ENCODE measurements at regions not wholly inside any gene's neighbourhood (a gene's known extent, or its start where the extent isn't known, plus 50 kb on each side); places are given as distances from the start of the nearest gene placed in this dataset.

GRCh38 chr2:6423944-6424343 is 441.8 kb downstream of the CMPK2 start:
- no peak for TF ChIP-seq POLR2AphosphoS5 (IDR thresholded peaks at IDR 0.05)
- no peak for TF ChIP-seq CTCF (IDR thresholded peaks at IDR 0.05)
- TF ChIP-seq POLR2A (IDR thresholded peaks at IDR 0.05; ENCODE audit: low read depth): no peak
- TF ChIP-seq EP300 (IDR thresholded peaks at IDR 0.05): no peak
- no peaks in the 10 kb centered on the region for H3K27me3 ChIP-seq
- DNase-seq (ENCODE audit: extremely low spot score): no peak

DNA sequence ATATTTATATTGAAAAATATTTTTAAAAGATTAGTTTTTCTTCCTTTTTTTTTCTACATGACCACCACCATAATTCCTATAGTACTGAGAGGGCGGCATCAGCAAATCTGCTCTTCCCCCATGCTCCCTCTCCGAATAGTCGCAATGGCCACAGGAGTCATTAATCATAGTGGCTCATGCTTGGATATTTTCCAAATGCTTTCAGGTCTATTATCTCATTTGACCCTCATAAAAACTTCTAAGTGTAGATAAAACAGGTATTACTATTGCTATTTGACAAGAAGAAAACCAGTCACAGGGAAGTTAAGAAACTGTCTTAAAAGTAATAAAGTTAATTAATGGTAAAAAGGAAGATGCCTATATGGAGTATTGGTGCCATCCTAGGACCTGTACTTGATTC is 440.7 kb downstream of the CMPK2 start:
- intact Hi-C loops (cut with DNase I): no loop called here
- Histone ChIP-seq H3K9me3 (peaks cover 0 to 3% (median 0%) of the 10 kb centered on the region in 4 donors), H3K36me3 (no peaks in the 10 kb centered on the region), H3K4me3 (no peak overlapping the region), H3K27me3 (no peaks in the 10 kb centered on the region), H3K4me1 (no peaks in the 10 kb centered on the region), H3K27ac (replicated peaks in 1 of 4) (no peak overlapping the region)
- 79% methylated on average over 3 of the region's 3 CpGs for WGBS
- no peak for DNase-seq (ENCODE audit: extremely low spot score)
- TF ChIP-seq POLR2AphosphoS5 (IDR thresholded peaks at IDR 0.05) (no peak), CTCF (IDR thresholded peaks at IDR 0.05) (no peak), POLR2A (IDR thresholded peaks at IDR 0.05; ENCODE audit: low read depth) (no peak), EP300 (IDR thresholded peaks at IDR 0.05) (no peak)

More at GRCh38 chr2:6423944-6424343, 441.8 kb downstream of the CMPK2 start:
- Histone ChIP-seq H3K4me3 (no peak overlapping the region), H3K9me3 (peaks cover 0 to 3% (median 0%) of the 10 kb centered on the region in 4 donors), H3K4me1 (no peaks in the 10 kb centered on the region), H3K36me3 (no peaks in the 10 kb centered on the region), H3K27ac (replicated peaks in 1 of 4) (no peak overlapping the region)
- 69% methylated on average over 6 of the region's 6 CpGs for WGBS
- intact Hi-C loops (cut with DNase I): no loop called here

DNA sequence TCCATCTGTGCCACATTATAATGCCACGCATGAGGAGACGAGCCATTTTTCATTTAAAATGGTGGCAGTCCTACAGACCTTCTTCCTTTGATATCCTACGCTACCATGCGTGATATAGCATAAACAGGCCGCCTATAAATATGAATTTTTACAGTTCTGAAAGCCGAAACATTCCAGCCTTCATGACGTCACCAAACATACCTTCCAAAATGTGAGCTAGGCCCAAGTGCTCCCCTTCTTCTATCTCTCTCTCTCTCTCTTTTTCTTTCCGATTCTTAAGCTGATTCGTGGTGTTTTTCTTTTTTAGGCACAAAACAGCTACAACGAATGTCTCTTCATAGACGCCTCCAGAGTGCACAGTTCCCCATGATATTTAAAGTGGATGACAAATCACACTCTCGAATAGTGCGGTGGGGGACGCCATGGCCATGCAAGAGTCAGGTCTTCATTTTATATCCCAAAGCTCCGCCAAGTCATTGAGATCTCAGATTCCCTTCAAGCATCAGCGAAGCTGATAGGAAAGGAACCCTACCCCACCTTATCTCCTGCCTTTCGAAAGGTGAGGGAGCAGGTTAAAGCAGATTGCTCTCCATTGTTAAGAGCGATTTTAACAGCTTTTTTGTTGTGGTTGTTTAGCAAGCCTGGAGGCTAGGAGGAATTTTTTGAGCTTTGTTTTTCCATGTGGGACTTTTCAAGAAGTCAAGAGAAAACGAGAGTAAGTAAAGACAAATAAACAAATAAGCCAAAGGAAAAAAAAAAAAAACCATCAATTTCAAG is 436.3 kb downstream of the CMPK2 start:
- H3K4me3 ChIP-seq: no peak overlapping the region
- H3K9me3 ChIP-seq: peaks cover 0 to 3% (median 0%) of the 10 kb centered on the region in 4 donors
- intact Hi-C loops (cut with DNase I): no loop called here
- no peaks in the 10 kb centered on the region for H3K4me1 ChIP-seq
- H3K27ac ChIP-seq (replicated peaks in 1 of 4): no peak overlapping the region
- no peaks in the 10 kb centered on the region for H3K36me3 ChIP-seq
- WGBS: 81% methylated on average over 19 of the region's 19 CpGs
- TF ChIP-seq CTCF (IDR thresholded peaks at IDR 0.05) (no peak), EP300 (IDR thresholded peaks at IDR 0.05) (no peak), POLR2AphosphoS5 (IDR thresholded peaks at IDR 0.05) (no peak), POLR2A (IDR thresholded peaks at IDR 0.05; ENCODE audit: low read depth) (no peak)
- no peaks in the 10 kb centered on the region for H3K27me3 ChIP-seq
- no peak for DNase-seq (ENCODE audit: extremely low spot score)

GRCh38 chr2:6434438-6434837 is 431.3 kb downstream of the CMPK2 start:
- intact Hi-C loops (cut with DNase I): no loop called here
- Histone ChIP-seq H3K36me3 (no peaks in the 10 kb centered on the region), H3K27ac (replicated peaks in 1 of 4) (no peak overlapping the region), H3K4me1 (no peaks in the 10 kb centered on the region), H3K27me3 (no peaks in the 10 kb centered on the region), H3K4me3 (no peak overlapping the region), H3K9me3 (no peaks in the 10 kb centered on the region)
- WGBS: 88% methylated on average over 6 of the region's 6 CpGs
- TF ChIP-seq POLR2A (IDR thresholded peaks at IDR 0.05; ENCODE audit: low read depth): no peak
- TF ChIP-seq EP300 (IDR thresholded peaks at IDR 0.05): no peak
- no peak for TF ChIP-seq CTCF (IDR thresholded peaks at IDR 0.05)
- TF ChIP-seq POLR2AphosphoS5 (IDR thresholded peaks at IDR 0.05): no peak
- DNase-seq (ENCODE audit: extremely low spot score): no peak

- H3K27me3 ChIP-seq: no peaks in the 10 kb centered on the region
- DNase-seq (ENCODE audit: extremely low spot score): no peak
- no peaks in the 10 kb centered on the region for H3K9me3 ChIP-seq
- H3K36me3 ChIP-seq: no peaks in the 10 kb centered on the region
- H3K27ac ChIP-seq (replicated peaks in 1 of 4): no peak overlapping the region
- H3K4me1 ChIP-seq: no peaks in the 10 kb centered on the region
- WGBS: 75% methylated on average over 2 of the region's 2 CpGs
- H3K4me3 ChIP-seq: no peak overlapping the region
- TF ChIP-seq EP300 (IDR thresholded peaks at IDR 0.05) (no peak), POLR2AphosphoS5 (IDR thresholded peaks at IDR 0.05) (no peak), POLR2A (IDR thresholded peaks at IDR 0.05; ENCODE audit: low read depth) (no peak), CTCF (IDR thresholded peaks at IDR 0.05) (no peak)
- intact Hi-C loops (cut with DNase I): no loop called here
Observed at GRCh38 chr2:6441800-6442199, 423.9 kb downstream of the CMPK2 start.
